Heart right ventricle (tissue), 16 donors: ENCODE measurements at regions not wholly inside any gene's neighbourhood (a gene's known extent, or its start where the extent isn't known, plus 50 kb on each side); places are given as distances from the start of the nearest gene placed in this dataset.

Experiments
- ATAC-seq, 8 donors: fragments of 200-7000 bp; cut with Tn5 transposase; one replicate each; pipeline ENCODE4 v1.9.1; 2020; ENCODE audit warnings: mild to moderate bottlenecking in 8 of 8, moderate library complexity in 8 of 8, moderate number of reproducible peaks in 1 of 8
- DNase-seq, 2 donors: peaks; one replicate each; pipeline ENCODE4 v3.0.0-alpha.2; 2020
- H3K27ac ChIP-seq, 10 donors: fragments of 200-600 bp; sonication (generic) in 2 of 10; one replicate each; pipeline versions ENCODE4 v1.5.0 to v1.8.0; 2020 to 2022; ENCODE audit warnings: mild to moderate bottlenecking in 3 of 10
- H3K27me3 ChIP-seq, 7 donors: fragments of 200-600 bp; one replicate each; pipeline ENCODE4 v1.8.0; 2021 to 2022; ENCODE audit warnings: mild to moderate bottlenecking in 2 of 7
- H3K36me3 ChIP-seq, 9 donors: fragments of 200-600 bp; sonication (generic) in 1 of 9; one replicate each; pipeline versions ENCODE4 v1.5.0 to v1.8.0; 2020 to 2022; ENCODE audit warnings: mild to moderate bottlenecking in 2 of 9
- H3K4me1 ChIP-seq, 9 donors: fragments of 200-600 bp; sonication (generic) in 1 of 9; one replicate each; pipeline versions ENCODE4 v1.5.0 to v1.8.0; 2020 to 2022; ENCODE audit warnings: mild to moderate bottlenecking in 4 of 9
- H3K4me3 ChIP-seq, 10 donors: fragments of 200-600 bp; sonication (generic) in 2 of 10; one replicate each; pipeline versions ENCODE4 v1.5.0 to v1.8.0; 2020 to 2022; ENCODE audit warnings: mild to moderate bottlenecking in 7 of 10, moderate library complexity in 2 of 10
- H3K9me3 ChIP-seq, 11 donors: fragments of 200-600 bp in 10 of 11; sonication (generic) in 2 of 11; one replicate each; pipeline versions ENCODE4 v1.5.0 to v1.8.0; 2013 to 2022; ENCODE audit warnings: mild to moderate bottlenecking in 2 of 11, control low read depth in 1 of 11, moderate library complexity in 1 of 11
- CTCF ChIP-seq, 9 donors: fragments of 200-600 bp; sonication (generic) in 2 of 9; IDR thresholded peaks; one replicate each; pipeline versions ENCODE4 v1.5.0 to v1.8.0; 2021 to 2022; ENCODE audit warnings: antibody characterized with exemption in 9 of 9, mild to moderate bottlenecking in 5 of 9, moderate library complexity in 1 of 9
- WGBS, 2 donors: extraction: QIAGEN DNeasy Blood & Tissue Kit; methylation state at CpG; one replicate each; pipeline ENCODE4 v1.1.7; 2013; ENCODE audit warnings: inconsistent platforms in 1 of 2; 5-methylcytosine and 5-hydroxymethylcytosine counted together
- intact Hi-C, 10 donors: fragments of 100-400 bp; cut with DNase I; formaldehyde crosslinking; loops; one replicate each; pipeline versions ENCODE4 v1.11.1 to v1.14.2; 2022
- donor health status: Arrhythmogenic right ventricular cardiomyopathy.
- donor health status: ischemic (EF 13 %, LVEDD 7.1; RV severe dilation, severe dysfunction).
- donor health status: healthy with polysubstance abuse.
- donor health status: DM: no; HTN: yes; CAD: no.
- donor health status: DM: no; HTN: no; CAD: no.
- donor health status: ischemic (EF 25% LVEDD 6.9; RV normal size, moderate dysfunction).
- donor health status: ischemic (EF 25% LVEDD 5.7; RV mildly dilated, moderate dysfunction).
- donor health status: healthy.
- donor health status: DM: yes; HTN: yes; CAD: no.
- donor health status: Ischemic cardiomyopathy.
- donor health status: ischemic (EF 35%, LVEDD 5.7; RV mildly dilated, moderate dysfunction).
- donor health status: nonischemic (EF 11% LVEDD 7.7; RV severe dilation, severe dysfunction).
- donor health status: DM: yes; HTN: yes; CAD: no.
- donor health status: PGD.
- donor health status: ischemic (EF 29% LVEDD 5.4; RV normal size, mild dysfunction).
- donor health status: nonischemic (EF 23%, LVEDD 6.1; RV moderate dilation, normal function).

GRCh38 chr6:95309545-95309944 is 267.8 kb upstream of the MANEA start:
- Histone ChIP-seq H3K27me3 (no peaks in the 10 kb centered on the region), H3K36me3 (no peaks in the 10 kb centered on the region), H3K27ac (no peak overlapping the region), H3K9me3 (no peaks in the 10 kb centered on the region), H3K4me1 (no peaks in the 10 kb centered on the region), H3K4me3 (no peak overlapping the region)
- 65 to 71% methylated on average over 3 of the region's 3 CpGs for WGBS, 2 donors
- intact Hi-C loops, result no loop called here
- DNase-seq (no peak), ATAC-seq (no peak)
- no peak for TF ChIP-seq CTCF (IDR thresholded peaks at IDR 0.05)

GRCh38 chr6:95318137-95318536 is 259.2 kb upstream of the MANEA start:
- no peak for TF ChIP-seq CTCF (IDR thresholded peaks at IDR 0.05)
- DNase-seq (no peak), ATAC-seq (no peak)
- no peaks in the 10 kb centered on the region for H3K4me1 ChIP-seq
- H3K27me3 ChIP-seq, result no peaks in the 10 kb centered on the region
- H3K4me3 ChIP-seq, result no peak overlapping the region
- intact Hi-C loops, result no loop called here
- no peak overlapping the region for H3K27ac ChIP-seq
- H3K36me3 ChIP-seq, result no peaks in the 10 kb centered on the region
- H3K9me3 ChIP-seq, result peaks cover 0 to 5% (median 0%) of the 10 kb centered on the region in 11 donors
- WGBS, 2 donors, result 73 to 76% methylated on average over 1 of the region's 1 CpG

- intact Hi-C loops, result no loop called here
- ATAC-seq (no peak), DNase-seq (no peak)
- Histone ChIP-seq H3K9me3 (peaks cover 0 to 5% (median 0%) of the 10 kb centered on the region in 11 donors), H3K4me1 (no peaks in the 10 kb centered on the region), H3K4me3 (no peak overlapping the region), H3K27ac (no peak overlapping the region), H3K27me3 (no peaks in the 10 kb centered on the region), H3K36me3 (no peaks in the 10 kb centered on the region)
- no peak for TF ChIP-seq CTCF (IDR thresholded peaks at IDR 0.05)
- 63 to 64% methylated on average over 2 of the region's 2 CpGs for WGBS, 2 donors
Measured at GRCh38 chr6:95321126-95321525, 256.2 kb upstream of the MANEA start.

- intact Hi-C loops, result no loop called here
- no peak for ATAC-seq
- WGBS, 2 donors, result 40 to 44% methylated on average over 1 of the region's 1 CpG
Measured at GRCh38 chr6:95325916-95326315, 251.4 kb upstream of the MANEA start.

More at GRCh38 chr6:95325916-95326315, 251.4 kb upstream of the MANEA start:
- Histone ChIP-seq H3K27ac (no peak overlapping the region), H3K36me3 (no peaks in the 10 kb centered on the region), H3K4me1 (no peaks in the 10 kb centered on the region), H3K9me3 (peaks cover 0 to 5% (median 0%) of the 10 kb centered on the region in 11 donors), H3K27me3 (no peaks in the 10 kb centered on the region), H3K4me3 (no peak overlapping the region)
- TF ChIP-seq CTCF (IDR thresholded peaks at IDR 0.05), result no peak
- DNase-seq, result no peak
